GM12878 (cell line): ENCODE measurements at regions not wholly inside any gene's neighbourhood (a gene's known extent, or its start where the extent isn't known, plus 50 kb on each side); places are given as distances from the start of the nearest gene placed in this dataset.

Source experiments
- ATAC-seq: fragments of 200-7000 bp; cut with Tn5 transposase; 3 replicates; pipeline ENCODE4 v1.9.1; 2020; ENCODE audit warnings: mild to moderate bottlenecking, moderate library complexity
- BruUV-seq: library from RNA; stranded (reverse); fragments of 400-500 nt; replicated peaks from 2 replicates; lab custom pipeline; 2021; lab: Mats Ljungman, UMichigan
- CTCF ChIA-PET: fragments of 300-600 bp; sonication (Branson Sonifier 250); formaldehyde crosslinking; extraction: SDS; loops from one replicate; lab custom pipeline; 2021; ENCODE audit warnings: inconsistent platforms; lab: Yijun Ruan, JAX
- POLR2A ChIA-PET: fragments of 350-600 bp; formaldehyde crosslinking; extraction: SDS; loops from one replicate; lab custom pipeline; 2021; ENCODE audit warnings: inconsistent platforms; lab: Charles Lee
- RAD21 ChIA-PET: fragments of 300-600 bp; sonication (Branson Sonifier 250); formaldehyde crosslinking; loops from one replicate; lab custom pipeline; 2023; ENCODE audit warnings: antibody characterized with exemption; ENCODE audit not compliant: unreplicated experiment; lab: Charles Lee
- SMC1A ChIA-PET: fragments of 300-600 bp; sonication (Branson Sonifier 250); formaldehyde crosslinking; loops from one replicate; lab custom pipeline; 2023; ENCODE audit not compliant: unreplicated experiment, uncharacterized antibody; lab: Charles Lee
- DNase-seq: peaks from one replicate; pipeline ENCODE4 v3.0.0-alpha.2; 2011; ENCODE audit warnings: low read depth, low spot score
- FAIRE-seq: peaks from 3 replicates; lab custom pipeline; 2011; peaks lifted over from hg19 to GRCh38; lab: Jason Lieb, UNC
- H2AFZ ChIP-seq: 2 replicates; pipeline ENCODE4 v1.6.0; 2011; ENCODE audit warnings: low read depth, low read length, control low read depth; ENCODE audit not compliant: control insufficient read depth
- H3K27ac ChIP-seq: 2 replicates; pipeline ENCODE4 v1.5.1; 2011; ENCODE audit warnings: control low read depth; ENCODE audit not compliant: control insufficient read depth, insufficient read depth
- H3K27me3 ChIP-seq, 2 experiments: replicated peaks in 1 of 2; 2 replicates each; pipeline versions ENCODE4 v1.6.0 to v1.6.1; 2011; ENCODE audit warnings: low read length in 1 of 2; ENCODE audit not compliant: control insufficient read depth in 2 of 2, insufficient read depth in 2 of 2
- H3K36me3 ChIP-seq, 2 experiments: 2 replicates each; pipeline ENCODE4 v1.5.1; 2011; ENCODE audit warnings: low read length in 1 of 2; ENCODE audit not compliant: control insufficient read depth in 2 of 2, insufficient read depth in 2 of 2
- H3K4me1 ChIP-seq: 2 replicates; pipeline ENCODE4 v1.6.1; 2011; ENCODE audit warnings: mild to moderate bottlenecking, low read length, moderate library complexity, mixed read lengths; ENCODE audit not compliant: control insufficient read depth, insufficient read depth
- H3K4me2 ChIP-seq: 2 replicates; pipeline ENCODE4 v1.6.0; 2011; ENCODE audit warnings: control low read depth; ENCODE audit not compliant: control insufficient read depth, insufficient read depth
- H3K4me3 ChIP-seq: fragments of 200-600 bp; sonication (generic); 2 replicates; pipeline ENCODE4 v1.5.1; 2016
- H3K79me2 ChIP-seq: 2 replicates; pipeline ENCODE4 v1.6.0; 2011; ENCODE audit warnings: low read length; ENCODE audit not compliant: control insufficient read depth, insufficient read depth
- H3K9ac ChIP-seq: 2 replicates; pipeline ENCODE4 v1.8.0; 2011; ENCODE audit warnings: low read length, control low read depth, mixed read lengths; ENCODE audit not compliant: control insufficient read depth, insufficient read depth
- H3K9me3 ChIP-seq: replicated peaks from 3 replicates; pipeline ENCODE4 v1.5.1; 2011; ENCODE audit warnings: mild to moderate bottlenecking, low read length; ENCODE audit not compliant: control insufficient read depth, insufficient read depth
- H4K20me1 ChIP-seq: 2 replicates; pipeline ENCODE4 v1.6.0; 2011; ENCODE audit not compliant: control insufficient read depth, insufficient read depth
- BMI1 ChIP-seq: fragments of 450-650 bp; IDR thresholded peaks from 2 replicates; pipeline ENCODE4 v1.6.1; 2016; ENCODE audit warnings: mild to moderate bottlenecking, moderate library complexity, borderline replicate concordance
- HDAC6 ChIP-seq: fragments of 200-600 bp; sonication (generic); IDR thresholded peaks from one replicate; pipeline ENCODE4 v1.8.0; 2017; ENCODE audit warnings: antibody characterized with exemption; ENCODE audit not compliant: unreplicated experiment
- MEF2B ChIP-seq: fragments of 450-650 bp; IDR thresholded peaks from 2 replicates; pipeline ENCODE4 v1.6.1; 2018; ENCODE audit warnings: mild to moderate bottlenecking, moderate library complexity; ENCODE audit not compliant: partially characterized antibody, poor library complexity, severe bottlenecking
- PAX8 ChIP-seq: fragments of 450-650 bp; IDR thresholded peaks from 2 replicates; pipeline ENCODE4 v1.6.1; 2017; ENCODE audit warnings: mild to moderate bottlenecking, moderate library complexity
- RAD51 ChIP-seq: fragments of 450-650 bp; IDR thresholded peaks from 2 replicates; pipeline ENCODE4 v1.6.1; 2016; ENCODE audit warnings: moderate library complexity, mild to moderate bottlenecking, inconsistent platforms
- SMC3 ChIP-seq: IDR thresholded peaks from 2 replicates; pipeline ENCODE4 v1.6.1; 2011; ENCODE audit warnings: low read length, improper control_type of control experiment, borderline replicate concordance
- SRF ChIP-seq, 2 experiments: IDR thresholded peaks; 2 replicates each; pipeline ENCODE4 v1.6.1; 2011; ENCODE audit warnings: low read depth in 2 of 2, low read length in 2 of 2, mild to moderate bottlenecking in 1 of 2, moderate library complexity in 1 of 2
- TCF7 ChIP-seq: IDR thresholded peaks from 2 replicates; pipeline ENCODE4 v1.6.1; 2014; ENCODE audit warnings: antibody characterized with exemption, borderline replicate concordance
- YY1 ChIP-seq: IDR thresholded peaks from 2 replicates; pipeline ENCODE4 v1.6.1; 2011; ENCODE audit warnings: low read depth, mild to moderate bottlenecking, low read length
- WGBS: methylation state at CpG from one replicate; pipeline ENCODE4 v1.1.6; 2016; ENCODE audit warnings: low lambda C conversion rate; ENCODE audit not compliant: insufficient replicate concordance, insufficient coverage; ENCODE audit errors: missing lambda C conversion rate; 5-methylcytosine and 5-hydroxymethylcytosine counted together
- in situ Hi-C: fragments of 300-500 bp; cut with MboI; formaldehyde crosslinking; loops from 9 replicates; pipeline ENCODE4 v1.14.3; 2018; ENCODE audit warnings: mixed read lengths
- intact Hi-C: fragments of 100-400 bp; cut with micrococcal nuclease; formaldehyde crosslinking; loops from one replicate; pipeline ENCODE4 v1.14.2; 2022; ENCODE audit not compliant: unreplicated experiment
- TF ChIP-seq, protein P1 (sequence below): fragments of 450-650 bp; conservative IDR thresholded peaks from 2 replicates; pipeline ENCODE4 v1.6.1; 2017; ENCODE audit warnings: mild to moderate bottlenecking, moderate library complexity
- TF ChIP-seq, protein P2 (sequence below): IDR thresholded peaks from 2 replicates; pipeline ENCODE4 v1.6.1; 2012; ENCODE audit warnings: improper control_type of control experiment, low read depth, low read length; ENCODE audit not compliant: insufficient replicate concordance
- TF ChIP-seq, protein P3 (sequence below): fragments of 450-650 bp; formaldehyde crosslinking; IDR thresholded peaks from 2 replicates; pipeline ENCODE4 v1.4.0; 2020; ENCODE audit warnings: mild to moderate bottlenecking, moderate library complexity

DNA sequence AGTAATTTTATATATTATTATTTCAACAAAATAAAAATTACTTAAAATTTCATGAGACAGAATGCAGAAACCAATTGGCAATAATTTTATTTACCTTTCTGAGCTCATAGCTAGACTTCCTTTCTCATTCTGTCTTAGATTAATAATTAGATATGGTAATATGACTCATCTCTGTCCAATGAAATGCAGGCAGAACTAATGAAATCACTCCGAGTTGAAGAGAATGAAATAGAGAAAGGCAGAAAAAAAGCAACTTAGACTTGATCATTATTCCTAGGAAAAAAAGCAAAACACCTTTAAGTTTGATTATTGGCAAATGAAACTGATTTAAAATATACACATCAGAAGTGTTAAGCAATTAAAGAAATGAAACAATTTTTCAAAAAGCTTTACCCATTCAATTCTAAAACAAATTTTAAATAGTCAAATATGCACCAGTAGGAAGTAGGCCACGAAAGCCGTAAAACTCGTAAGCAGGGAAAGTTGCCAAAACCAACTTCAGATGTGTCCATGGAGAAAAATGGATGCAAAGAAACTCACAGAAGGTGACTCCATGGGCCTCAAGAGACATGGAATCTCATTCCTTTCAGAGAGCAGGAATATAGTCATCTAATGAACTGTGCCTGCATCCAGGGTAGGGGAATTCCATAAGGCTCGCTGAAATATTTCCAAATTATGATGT lies 293.8 kb upstream of the RGS17 start (continued):
- TF ChIP-seq, protein P1, sequence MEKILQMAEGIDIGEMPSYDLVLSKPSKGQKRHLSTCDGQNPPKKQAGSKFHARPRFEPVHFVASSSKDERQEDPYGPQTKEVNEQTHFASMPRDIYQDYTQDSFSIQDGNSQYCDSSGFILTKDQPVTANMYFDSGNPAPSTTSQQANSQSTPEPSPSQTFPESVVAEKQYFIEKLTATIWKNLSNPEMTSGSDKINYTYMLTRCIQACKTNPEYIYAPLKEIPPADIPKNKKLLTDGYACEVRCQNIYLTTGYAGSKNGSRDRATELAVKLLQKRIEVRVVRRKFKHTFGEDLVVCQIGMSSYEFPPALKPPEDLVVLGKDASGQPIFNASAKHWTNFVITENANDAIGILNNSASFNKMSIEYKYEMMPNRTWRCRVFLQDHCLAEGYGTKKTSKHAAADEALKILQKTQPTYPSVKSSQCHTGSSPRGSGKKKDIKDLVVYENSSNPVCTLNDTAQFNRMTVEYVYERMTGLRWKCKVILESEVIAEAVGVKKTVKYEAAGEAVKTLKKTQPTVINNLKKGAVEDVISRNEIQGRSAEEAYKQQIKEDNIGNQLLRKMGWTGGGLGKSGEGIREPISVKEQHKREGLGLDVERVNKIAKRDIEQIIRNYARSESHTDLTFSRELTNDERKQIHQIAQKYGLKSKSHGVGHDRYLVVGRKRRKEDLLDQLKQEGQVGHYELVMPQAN: no peak
- TF ChIP-seq, protein P2, sequence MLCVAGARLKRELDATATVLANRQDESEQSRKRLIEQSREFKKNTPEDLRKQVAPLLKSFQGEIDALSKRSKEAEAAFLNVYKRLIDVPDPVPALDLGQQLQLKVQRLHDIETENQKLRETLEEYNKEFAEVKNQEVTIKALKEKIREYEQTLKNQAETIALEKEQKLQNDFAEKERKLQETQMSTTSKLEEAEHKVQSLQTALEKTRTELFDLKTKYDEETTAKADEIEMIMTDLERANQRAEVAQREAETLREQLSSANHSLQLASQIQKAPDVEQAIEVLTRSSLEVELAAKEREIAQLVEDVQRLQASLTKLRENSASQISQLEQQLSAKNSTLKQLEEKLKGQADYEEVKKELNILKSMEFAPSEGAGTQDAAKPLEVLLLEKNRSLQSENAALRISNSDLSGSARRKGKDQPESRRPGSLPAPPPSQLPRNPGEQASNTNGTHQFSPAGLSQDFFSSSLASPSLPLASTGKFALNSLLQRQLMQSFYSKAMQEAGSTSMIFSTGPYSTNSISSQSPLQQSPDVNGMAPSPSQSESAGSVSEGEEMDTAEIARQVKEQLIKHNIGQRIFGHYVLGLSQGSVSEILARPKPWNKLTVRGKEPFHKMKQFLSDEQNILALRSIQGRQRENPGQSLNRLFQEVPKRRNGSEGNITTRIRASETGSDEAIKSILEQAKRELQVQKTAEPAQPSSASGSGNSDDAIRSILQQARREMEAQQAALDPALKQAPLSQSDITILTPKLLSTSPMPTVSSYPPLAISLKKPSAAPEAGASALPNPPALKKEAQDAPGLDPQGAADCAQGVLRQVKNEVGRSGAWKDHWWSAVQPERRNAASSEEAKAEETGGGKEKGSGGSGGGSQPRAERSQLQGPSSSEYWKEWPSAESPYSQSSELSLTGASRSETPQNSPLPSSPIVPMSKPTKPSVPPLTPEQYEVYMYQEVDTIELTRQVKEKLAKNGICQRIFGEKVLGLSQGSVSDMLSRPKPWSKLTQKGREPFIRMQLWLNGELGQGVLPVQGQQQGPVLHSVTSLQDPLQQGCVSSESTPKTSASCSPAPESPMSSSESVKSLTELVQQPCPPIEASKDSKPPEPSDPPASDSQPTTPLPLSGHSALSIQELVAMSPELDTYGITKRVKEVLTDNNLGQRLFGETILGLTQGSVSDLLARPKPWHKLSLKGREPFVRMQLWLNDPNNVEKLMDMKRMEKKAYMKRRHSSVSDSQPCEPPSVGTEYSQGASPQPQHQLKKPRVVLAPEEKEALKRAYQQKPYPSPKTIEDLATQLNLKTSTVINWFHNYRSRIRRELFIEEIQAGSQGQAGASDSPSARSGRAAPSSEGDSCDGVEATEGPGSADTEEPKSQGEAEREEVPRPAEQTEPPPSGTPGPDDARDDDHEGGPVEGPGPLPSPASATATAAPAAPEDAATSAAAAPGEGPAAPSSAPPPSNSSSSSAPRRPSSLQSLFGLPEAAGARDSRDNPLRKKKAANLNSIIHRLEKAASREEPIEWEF: no peak
- no peak for TF ChIP-seq BMI1

DNA sequence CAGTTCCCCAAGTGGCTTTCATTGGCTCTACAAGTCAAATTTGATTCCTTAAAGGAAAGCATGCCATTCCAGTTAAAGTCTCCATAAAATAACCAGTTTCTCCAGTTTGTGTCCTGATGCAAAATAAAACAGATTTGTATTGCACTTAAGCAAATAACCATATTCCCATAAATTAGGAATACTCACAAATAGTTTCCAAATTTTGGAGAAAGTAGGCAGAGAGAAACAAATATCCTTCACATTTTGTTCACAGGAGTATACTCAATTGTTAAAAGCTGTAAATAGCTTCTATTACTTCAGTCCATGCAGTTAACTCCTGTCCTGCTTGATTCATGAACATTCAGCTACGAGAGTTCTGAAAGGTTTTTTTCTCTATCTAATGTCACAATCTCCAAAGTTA lies 281.4 kb upstream of the RGS17 start:
- Histone ChIP-seq H3K4me1 (no peaks in the 10 kb centered on the region), H3K4me2 (no peak overlapping the region), H3K4me3 (no peak overlapping the region), H4K20me1 (no peaks in the 10 kb centered on the region), H3K9me3 (no peaks in the 10 kb centered on the region), H3K27me3 (no peaks in the 10 kb centered on the region; a peak in 1 of 4 replicates), H3K27ac (no peak overlapping the region), H3K79me2 (no peaks in the 10 kb centered on the region), H3K9ac (no peak overlapping the region), H2AFZ (no peak overlapping the region), H3K36me3 (no peaks in the 10 kb centered on the region)
- intact Hi-C loops (no loop called here), in situ Hi-C loops (no loop called here)
- FAIRE-seq: no peak
- no peak for ATAC-seq
- BruUV-seq: no TSS peak
- SMC1A ChIA-PET: no interaction called here
- WGBS: 0% methylated on average over 1 of the region's 1 CpG
- CTCF ChIA-PET: no interaction called here
- POLR2A ChIA-PET: no interaction called here
- no peak for DNase-seq
- RAD21 ChIA-PET: no interaction called here
- TF ChIP-seq RAD51: no peak
- TF ChIP-seq PAX8: no peak
- no peak for TF ChIP-seq HDAC6
- no peak for TF ChIP-seq SRF (IDR thresholded peaks at IDR 0.05; ENCODE audit: low read depth in 2 of 2, low read length in 2 of 2)
- no peak for TF ChIP-seq SMC3
- TF ChIP-seq MEF2B: no peak
- TF ChIP-seq, protein P3, sequence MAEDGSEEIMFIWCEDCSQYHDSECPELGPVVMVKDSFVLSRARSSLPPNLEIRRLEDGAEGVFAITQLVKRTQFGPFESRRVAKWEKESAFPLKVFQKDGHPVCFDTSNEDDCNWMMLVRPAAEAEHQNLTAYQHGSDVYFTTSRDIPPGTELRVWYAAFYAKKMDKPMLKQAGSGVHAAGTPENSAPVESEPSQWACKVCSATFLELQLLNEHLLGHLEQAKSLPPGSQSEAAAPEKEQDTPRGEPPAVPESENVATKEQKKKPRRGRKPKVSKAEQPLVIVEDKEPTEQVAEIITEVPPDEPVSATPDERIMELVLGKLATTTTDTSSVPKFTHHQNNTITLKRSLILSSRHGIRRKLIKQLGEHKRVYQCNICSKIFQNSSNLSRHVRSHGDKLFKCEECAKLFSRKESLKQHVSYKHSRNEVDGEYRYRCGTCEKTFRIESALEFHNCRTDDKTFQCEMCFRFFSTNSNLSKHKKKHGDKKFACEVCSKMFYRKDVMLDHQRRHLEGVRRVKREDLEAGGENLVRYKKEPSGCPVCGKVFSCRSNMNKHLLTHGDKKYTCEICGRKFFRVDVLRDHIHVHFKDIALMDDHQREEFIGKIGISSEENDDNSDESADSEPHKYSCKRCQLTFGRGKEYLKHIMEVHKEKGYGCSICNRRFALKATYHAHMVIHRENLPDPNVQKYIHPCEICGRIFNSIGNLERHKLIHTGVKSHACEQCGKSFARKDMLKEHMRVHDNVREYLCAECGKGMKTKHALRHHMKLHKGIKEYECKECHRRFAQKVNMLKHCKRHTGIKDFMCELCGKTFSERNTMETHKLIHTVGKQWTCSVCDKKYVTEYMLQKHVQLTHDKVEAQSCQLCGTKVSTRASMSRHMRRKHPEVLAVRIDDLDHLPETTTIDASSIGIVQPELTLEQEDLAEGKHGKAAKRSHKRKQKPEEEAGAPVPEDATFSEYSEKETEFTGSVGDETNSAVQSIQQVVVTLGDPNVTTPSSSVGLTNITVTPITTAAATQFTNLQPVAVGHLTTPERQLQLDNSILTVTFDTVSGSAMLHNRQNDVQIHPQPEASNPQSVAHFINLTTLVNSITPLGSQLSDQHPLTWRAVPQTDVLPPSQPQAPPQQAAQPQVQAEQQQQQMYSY (CRISPR knock-in tag): no peak
- TF ChIP-seq YY1: no peak
- no peak for TF ChIP-seq TCF7
